GM12873 (cell line): ENCODE measurements at regions not wholly inside any gene's neighbourhood (a gene's known extent, or its start where the extent isn't known, plus 50 kb on each side); places are given as distances from the start of the nearest gene placed in this dataset.

Experiments used
- TF ChIP-seq, protein P1 (sequence below): IDR thresholded peaks from 2 replicates; pipeline ENCODE4 v1.5.1; 2012; ENCODE audit warnings: low read depth, mild to moderate bottlenecking, moderate library complexity, low read length, control low read depth; ENCODE audit not compliant: insufficient read depth; ENCODE audit errors: missing control alignments

GRCh38 chr4:126777649-126778048 is 855.1 kb upstream of the INTU start:
- TF ChIP-seq, protein P1, sequence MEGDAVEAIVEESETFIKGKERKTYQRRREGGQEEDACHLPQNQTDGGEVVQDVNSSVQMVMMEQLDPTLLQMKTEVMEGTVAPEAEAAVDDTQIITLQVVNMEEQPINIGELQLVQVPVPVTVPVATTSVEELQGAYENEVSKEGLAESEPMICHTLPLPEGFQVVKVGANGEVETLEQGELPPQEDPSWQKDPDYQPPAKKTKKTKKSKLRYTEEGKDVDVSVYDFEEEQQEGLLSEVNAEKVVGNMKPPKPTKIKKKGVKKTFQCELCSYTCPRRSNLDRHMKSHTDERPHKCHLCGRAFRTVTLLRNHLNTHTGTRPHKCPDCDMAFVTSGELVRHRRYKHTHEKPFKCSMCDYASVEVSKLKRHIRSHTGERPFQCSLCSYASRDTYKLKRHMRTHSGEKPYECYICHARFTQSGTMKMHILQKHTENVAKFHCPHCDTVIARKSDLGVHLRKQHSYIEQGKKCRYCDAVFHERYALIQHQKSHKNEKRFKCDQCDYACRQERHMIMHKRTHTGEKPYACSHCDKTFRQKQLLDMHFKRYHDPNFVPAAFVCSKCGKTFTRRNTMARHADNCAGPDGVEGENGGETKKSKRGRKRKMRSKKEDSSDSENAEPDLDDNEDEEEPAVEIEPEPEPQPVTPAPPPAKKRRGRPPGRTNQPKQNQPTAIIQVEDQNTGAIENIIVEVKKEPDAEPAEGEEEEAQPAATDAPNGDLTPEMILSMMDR: no peak

GRCh38 chr4:126778348-126778747 is 854.4 kb upstream of the INTU start:
- TF ChIP-seq, protein P1: no peak

- TF ChIP-seq, protein P1: no peak
Measured at GRCh38 chr4:126779001-126779400, 853.8 kb upstream of the INTU start.

DNA sequence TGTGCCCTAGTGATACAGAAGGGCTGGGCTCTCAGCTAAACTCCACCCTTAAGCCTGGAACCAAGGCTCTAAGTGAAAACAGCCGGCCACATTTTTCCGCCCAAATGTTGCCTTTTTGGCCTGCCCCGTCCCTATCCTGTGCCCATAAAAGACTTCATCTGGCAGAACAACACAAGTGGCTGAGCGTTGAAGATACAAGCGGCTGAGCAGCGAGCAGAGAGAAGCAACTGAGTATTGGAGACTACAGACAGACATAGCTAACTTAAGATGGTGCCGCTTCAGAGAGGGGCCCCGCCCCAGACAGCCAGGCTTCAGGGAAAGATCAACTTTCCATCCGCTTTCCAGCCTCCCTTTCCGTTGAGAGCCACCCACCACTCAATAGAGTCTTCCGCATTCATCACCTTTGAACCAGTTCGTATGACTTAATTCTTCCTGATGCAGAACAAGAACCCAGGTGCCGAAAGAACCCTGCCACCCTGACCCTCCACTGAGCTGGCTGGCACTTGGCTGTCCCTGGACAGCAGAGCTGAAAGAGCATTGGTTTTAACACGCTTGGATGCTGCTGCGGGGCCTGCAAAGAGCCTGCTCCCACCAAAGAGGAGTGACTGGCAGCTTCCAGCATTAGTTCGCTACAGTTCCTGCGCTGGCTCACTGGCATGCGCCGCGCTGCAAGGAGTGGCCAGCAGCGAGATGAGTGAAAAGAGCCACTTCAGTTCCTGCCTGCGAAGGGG is 853.2 kb upstream of the INTU start:
- TF ChIP-seq, protein P1: no peak

GRCh38 chr4:126783191-126783590 is 849.6 kb upstream of the INTU start:
- TF ChIP-seq, protein P1: no peak

DNA sequence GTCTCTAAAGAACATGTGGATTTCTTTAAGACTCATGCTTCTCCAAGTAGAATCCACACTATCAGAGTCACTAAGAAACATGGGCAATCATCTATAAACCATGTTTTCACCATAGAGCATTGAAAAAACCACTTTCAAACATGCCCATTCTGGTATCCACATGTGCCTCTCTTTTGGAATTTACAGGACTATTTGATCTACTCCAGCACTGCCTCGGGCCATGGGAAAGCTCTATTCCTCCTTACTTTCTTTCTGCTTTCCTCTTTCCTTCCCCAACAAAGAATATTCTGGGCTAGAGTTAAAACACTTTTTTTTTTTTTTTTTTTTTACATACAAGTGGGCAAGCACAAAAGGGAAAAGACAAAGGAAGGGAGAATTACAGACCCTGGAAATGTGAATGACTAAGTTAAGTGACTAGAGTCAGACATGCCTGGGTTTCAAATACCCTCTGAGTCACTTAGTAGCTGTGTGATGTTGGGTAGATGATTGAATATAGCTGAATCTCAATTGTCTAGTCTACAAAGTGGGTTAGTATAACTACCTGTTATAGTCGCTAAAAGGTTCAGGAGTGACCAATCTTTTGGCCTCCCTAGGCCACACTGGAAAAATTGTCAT is 847.7 kb upstream of the INTU start:
- TF ChIP-seq, protein P1: no peak

DNA sequence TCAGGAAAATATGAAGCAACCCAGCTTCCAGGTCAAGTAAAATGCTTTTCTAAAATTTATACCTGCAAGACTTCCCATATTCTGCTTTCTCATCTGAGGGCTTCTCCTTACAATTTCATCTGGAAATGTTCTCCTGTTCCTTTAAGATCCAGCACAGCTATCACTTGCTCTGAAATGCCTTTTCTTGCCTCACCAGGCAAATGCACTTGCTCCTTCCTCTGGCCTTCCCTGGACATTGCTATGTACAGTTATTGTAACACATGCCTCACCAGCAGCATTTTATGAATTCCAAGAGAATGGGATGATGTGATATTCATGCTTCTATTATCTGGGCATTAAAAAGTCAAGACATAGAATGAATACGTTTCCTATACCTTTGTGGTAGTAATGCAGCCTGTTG is 842.1 kb upstream of the INTU start:
- TF ChIP-seq, protein P1: no peak
